ENCODE measurements at regions not wholly inside any gene's neighbourhood (a gene's known extent, or its start where the extent isn't known, plus 50 kb on each side); places are given as distances from the start of the nearest gene placed in this dataset.
"Not testable (repeated sequence)": the region's sequence is repeated elsewhere in the genome, so short reads cannot be mapped to it uniquely, and the experiment has no call there.

DNA sequence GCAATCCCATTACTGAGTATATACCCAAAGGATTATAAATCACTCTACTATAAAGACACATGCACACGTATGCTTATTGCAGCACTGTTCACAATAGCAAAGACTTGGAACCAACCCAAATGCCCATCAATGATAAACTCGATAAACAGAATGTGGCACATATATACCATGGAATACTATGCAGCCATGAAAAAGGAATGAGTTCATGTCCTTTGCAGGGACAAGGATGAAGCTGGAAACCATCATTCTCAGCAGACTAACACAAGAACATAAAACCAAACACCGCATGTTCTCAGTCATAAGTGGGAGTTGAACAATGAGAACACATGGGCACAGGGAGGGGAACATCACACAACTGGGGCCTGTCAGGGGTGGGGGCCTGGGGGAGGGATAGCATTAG, 532.8 kb upstream of the AMOT start:
- not testable (repeated sequence) for DNase-seq (ENCODE audit: low read depth)

- DNase-seq (ENCODE audit: low read depth) = no peak
Observed at GRCh38 chrX:113370006-113370405, 529.4 kb upstream of the AMOT start.

DNA sequence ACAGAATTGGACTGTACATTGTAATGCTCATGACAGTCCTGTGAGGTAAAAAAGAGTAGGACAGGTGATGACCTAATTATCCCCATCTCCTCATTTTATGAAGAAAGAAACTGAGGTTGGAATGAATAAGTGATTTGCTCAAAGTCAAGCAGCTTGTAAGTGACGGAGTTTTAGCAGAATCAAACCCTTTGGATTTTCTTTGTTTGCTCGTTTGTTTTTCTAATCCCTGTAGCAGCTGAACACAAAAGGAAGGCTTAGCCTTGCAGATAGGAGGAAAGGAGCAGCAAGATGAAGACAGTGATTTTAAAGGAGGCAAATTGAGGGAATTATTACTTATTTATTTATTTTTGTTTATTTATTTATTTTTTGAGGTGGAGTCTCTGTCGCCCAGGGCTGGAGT, 528.4 kb upstream of the AMOT start:
- DNase-seq (ENCODE audit: low read depth) = no peak

- no peak for DNase-seq (ENCODE audit: low read depth)
Observed at GRCh38 chrX:113353134-113353533, 512.5 kb upstream of the AMOT start.

DNA sequence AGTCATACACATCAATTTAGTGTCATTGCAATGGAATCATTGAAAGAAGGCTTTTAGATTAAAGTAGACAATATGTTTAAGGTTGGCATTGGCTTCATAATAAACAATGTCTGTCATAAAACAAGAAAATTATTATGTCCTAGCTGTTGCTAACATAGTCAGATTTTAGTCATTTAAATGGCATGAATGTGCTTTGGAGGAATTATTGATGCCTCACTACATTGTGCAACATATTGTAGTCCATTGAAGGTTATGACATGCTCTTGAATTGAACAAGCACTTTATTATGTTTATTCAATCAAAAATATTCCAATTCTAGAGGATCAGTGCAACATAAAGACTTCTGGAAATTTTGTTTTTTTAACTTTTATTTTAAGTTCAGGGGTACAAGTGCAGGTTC, 489.8 kb upstream of the AMOT start:
- peak; percentile 3 for DNase-seq (ENCODE audit: low read depth)

DNA sequence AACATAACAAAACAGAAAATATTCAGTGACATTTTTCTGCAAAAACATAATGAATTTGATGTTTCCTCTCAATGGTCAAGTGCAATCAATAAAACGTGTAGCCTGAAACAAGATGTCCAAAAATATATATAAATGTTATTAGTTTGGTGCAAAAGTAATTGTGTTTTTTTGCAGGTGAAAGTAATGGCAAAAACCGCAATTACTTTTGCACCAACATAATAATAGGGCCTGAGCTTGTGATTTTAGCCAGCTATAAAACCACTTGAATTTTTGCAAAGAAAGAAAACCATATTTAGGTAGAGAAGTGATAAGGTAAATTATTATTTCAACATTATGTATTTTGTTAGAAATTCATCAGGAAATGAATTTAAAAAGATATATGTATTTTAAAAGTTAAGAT, 475.3 kb upstream of the AMOT start:
- no peak for DNase-seq (ENCODE audit: low read depth)

DNA sequence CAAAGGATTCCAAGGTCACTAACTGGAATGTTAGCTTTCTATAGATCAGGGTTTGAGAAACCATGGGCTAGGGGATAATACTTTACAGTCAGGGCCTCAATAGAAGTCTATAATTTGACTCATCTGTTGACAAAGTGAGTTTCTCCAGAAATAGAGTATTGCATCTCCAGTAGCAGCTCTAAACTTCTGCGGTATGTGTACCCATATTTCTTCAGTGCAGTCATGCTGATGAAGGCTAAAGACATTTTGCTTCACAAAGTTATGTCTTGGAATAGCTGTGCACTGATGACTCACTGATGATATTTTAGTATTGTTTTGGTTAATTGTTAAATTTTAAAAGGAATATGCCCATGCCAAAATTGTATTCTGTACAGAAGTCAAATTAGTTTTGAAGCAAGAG, 464.9 kb upstream of the AMOT start:
- DNase-seq (ENCODE audit: low read depth) = peak; percentile 81

DNA sequence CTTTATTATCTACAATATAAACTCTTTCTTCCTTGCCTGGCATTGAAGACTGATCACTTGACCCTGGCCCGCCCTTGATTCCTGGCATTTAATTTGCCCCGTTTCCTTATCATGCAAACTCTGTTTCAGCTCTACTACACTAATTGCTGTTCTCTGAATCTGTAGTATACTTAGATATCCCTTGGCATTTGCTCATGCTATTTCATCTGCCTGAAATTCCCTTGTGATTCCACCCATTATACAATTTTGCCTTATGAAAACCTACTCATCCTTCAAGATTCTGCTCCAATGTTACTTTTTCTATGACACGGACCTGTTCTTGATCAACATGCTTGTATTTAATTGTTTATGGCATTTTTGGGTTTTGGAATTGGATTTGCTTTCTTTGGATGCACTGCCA, 459.9 kb upstream of the AMOT start:
- no peak for DNase-seq (ENCODE audit: low read depth)

- no peak for DNase-seq (ENCODE audit: low read depth)
Observed at GRCh38 chrX:113297437-113297836, 456.8 kb upstream of the AMOT start.

GRCh38 chrX:113289503-113289902, 448.9 kb upstream of the AMOT start:
- no peak for DNase-seq (ENCODE audit: low read depth)

DNA sequence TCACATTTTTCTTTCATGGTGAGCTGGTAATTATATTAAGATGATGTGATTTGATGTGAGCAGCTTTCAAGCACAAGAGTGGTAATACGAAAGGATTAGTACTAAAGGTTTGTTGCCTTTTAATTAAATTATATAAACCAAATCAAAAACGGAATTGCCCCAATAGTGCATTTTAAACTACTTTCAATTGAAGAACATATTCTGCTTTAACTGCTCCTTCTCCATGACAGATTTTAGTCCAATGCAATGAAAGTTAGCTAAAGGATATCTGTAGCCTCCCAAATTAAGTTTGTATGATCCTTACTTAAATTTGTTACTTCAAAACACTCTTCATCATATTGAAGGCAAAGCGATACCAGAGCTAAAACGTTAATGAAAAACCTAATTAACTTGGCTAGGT, 447.1 kb upstream of the AMOT start:
- no peak for DNase-seq (ENCODE audit: low read depth)

DNA sequence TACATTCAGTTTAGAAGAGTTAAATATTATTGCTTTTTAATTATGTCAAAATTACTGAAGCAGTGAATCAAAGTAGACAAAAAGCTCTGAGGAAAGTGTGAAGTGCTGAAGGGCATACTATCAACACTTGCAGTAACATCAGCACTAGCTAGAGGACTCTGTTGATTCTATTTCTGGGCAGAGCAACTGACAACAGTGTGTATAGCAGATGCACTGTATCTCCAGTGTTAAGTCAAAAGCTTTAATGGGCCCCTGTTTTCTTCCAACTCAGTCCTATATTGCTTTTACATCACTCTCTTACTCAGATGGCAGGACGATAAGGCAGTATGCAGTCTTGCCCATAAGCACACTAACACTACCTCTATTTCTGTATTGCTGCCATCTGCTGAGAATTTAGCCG, 435.2 kb upstream of the AMOT start:
- DNase-seq (ENCODE audit: low read depth) = no peak

DNA sequence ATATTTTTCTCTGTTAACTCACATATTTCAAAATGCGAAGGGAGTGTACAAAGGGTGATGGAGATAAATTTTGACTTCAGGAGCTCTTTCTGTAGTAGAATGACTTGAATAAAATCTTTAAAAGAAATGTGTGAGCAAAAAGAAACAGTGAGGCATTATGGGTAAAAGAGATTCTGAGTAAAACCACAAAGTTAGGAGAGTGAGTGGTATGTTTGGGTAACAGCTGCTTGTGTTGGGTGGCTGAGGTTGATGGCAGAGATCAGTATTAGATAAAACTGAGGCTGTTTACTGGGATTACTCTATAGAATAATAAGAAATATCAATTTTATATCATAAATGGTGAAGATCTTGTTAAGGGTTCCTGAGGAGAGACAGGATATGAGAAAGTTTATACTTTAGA, 434.2 kb upstream of the AMOT start:
- peak; percentile 23 for DNase-seq (ENCODE audit: low read depth)

GRCh38 chrX:113274345-113274744, 433.7 kb upstream of the AMOT start:
- DNase-seq (ENCODE audit: low read depth) = peak; percentile 20

DNA sequence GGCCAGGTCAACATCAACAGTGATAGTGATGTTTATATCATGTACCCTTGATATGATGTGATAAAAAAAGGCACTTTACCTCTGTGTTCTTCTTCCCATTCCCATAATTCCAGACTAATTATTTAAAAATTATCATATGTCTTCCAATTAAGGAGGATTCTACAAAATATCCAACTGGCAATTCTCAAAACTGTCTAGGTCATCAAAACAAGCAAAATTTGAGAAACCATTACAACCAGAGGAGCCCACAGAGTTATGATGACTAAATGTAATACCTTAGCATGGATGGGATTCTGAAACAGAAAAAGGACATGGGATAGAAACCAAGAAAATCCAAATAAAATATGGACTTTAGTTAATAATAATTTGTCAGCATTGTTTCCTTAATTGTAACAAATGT, 428.6 kb upstream of the AMOT start:
- DNase-seq (ENCODE audit: low read depth) = no peak

GRCh38 chrX:113260474-113260873, 419.8 kb upstream of the AMOT start:
- DNase-seq (ENCODE audit: low read depth) = no peak

- DNase-seq (ENCODE audit: low read depth) = no peak
Observed at GRCh38 chrX:113222305-113222704, 381.7 kb upstream of the AMOT start.

- no peak for DNase-seq (ENCODE audit: low read depth)
Observed at GRCh38 chrX:113212052-113212451, 371.4 kb upstream of the AMOT start.

DNA sequence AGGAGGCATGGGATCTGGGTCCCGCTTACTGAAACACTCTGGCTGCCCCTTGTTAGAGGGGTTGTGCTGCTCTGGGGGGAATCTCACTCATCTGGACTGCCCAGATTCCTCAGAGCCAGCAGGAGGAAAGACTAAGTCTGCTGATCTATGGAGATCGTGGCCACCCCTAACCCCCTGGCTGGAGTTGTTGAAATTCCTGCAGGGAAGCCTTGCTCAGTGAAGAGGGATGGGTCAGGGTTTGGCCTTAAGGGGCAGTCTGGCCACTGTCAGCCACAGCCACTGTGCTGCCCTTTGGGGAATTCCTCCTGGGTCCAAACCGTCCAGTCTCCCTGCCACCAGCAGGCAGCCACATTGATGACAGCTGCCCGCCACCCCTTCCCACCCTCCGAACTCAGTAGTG, 362.0 kb upstream of the AMOT start:
- DNase-seq (ENCODE audit: low read depth) = no peak

- no peak for DNase-seq (ENCODE audit: low read depth)
Observed at GRCh38 chrX:113195949-113196348, 355.3 kb upstream of the AMOT start.

- DNase-seq (ENCODE audit: low read depth) = no peak
Observed at GRCh38 chrX:113192418-113192817, 351.8 kb upstream of the AMOT start.

GRCh38 chrX:113157496-113157895, 316.9 kb upstream of the AMOT start:
- no peak for DNase-seq (ENCODE audit: low read depth)

DNA sequence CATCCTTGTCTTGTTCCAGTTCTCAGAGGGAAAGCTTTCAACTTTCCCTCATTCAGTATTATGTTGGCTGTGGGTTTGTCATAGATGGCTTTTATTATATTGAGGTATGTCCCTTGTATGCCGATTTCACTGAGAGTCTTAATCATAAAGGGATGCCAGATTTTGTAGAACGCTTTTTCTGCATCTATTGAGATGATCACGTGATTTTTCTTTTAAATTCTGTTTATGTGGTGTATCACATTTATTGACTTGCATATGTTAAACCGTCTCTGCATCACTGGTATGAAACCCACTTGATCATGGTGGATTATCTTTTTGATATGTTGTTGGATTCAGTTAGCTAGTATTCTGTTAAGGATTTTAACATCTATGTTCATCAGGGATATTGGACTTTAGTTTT, 313.7 kb upstream of the AMOT start:
- DNase-seq (ENCODE audit: low read depth) = not testable (repeated sequence)

GRCh38 chrX:113136836-113137235, 296.2 kb upstream of the AMOT start:
- DNase-seq (ENCODE audit: low read depth) = no peak

GRCh38 chrX:113133316-113133715, 292.7 kb upstream of the AMOT start:
- no peak for DNase-seq (ENCODE audit: low read depth)
